Suprapubic skin (tissue), 4 donors: ENCODE measurements at regions not wholly inside any gene's neighbourhood (a gene's known extent, or its start where the extent isn't known, plus 50 kb on each side); places are given as distances from the start of the nearest gene placed in this dataset.

Experiments used
- DNase-seq, 2 donors: peaks; one replicate each; pipeline ENCODE4 v3.0.0-alpha.2; 2019; ENCODE audit warnings: low spot score in 2 of 2
- H3K27ac ChIP-seq: fragments of 200-600 bp; sonication (generic); one replicate; pipeline ENCODE4 v1.5.1; 2019
- H3K27me3 ChIP-seq: fragments of 200-600 bp; sonication (generic); one replicate; pipeline ENCODE4 v1.5.1; 2019
- H3K36me3 ChIP-seq: fragments of 200-600 bp; sonication (generic); one replicate; pipeline ENCODE4 v1.5.1; 2019
- H3K4me1 ChIP-seq: fragments of 200-600 bp; sonication (generic); one replicate; pipeline ENCODE4 v1.5.1; 2019
- H3K4me3 ChIP-seq: fragments of 200-600 bp; sonication (generic); one replicate; pipeline ENCODE4 v1.5.1; 2019; ENCODE audit warnings: mild to moderate bottlenecking
- H3K9me3 ChIP-seq: fragments of 200-600 bp; sonication (generic); one replicate; pipeline ENCODE4 v1.5.1; 2019
- CTCF ChIP-seq, 2 donors: fragments of 200-600 bp in 1 of 2; fragments of 450-650 bp in 1 of 2; sonication (generic) in 1 of 2; IDR thresholded peaks; one replicate each; pipeline ENCODE4 v1.5.1; 2016 to 2019; ENCODE audit warnings: antibody characterized with exemption in 2 of 2, mild to moderate bottlenecking in 1 of 2, moderate library complexity in 1 of 2
- EP300 ChIP-seq: sonication (generic); formaldehyde crosslinking; IDR thresholded peaks from one replicate; pipeline ENCODE4 v1.6.1; 2017; ENCODE audit warnings: antibody characterized with exemption
- POLR2A ChIP-seq, 2 donors: fragments of 450-650 bp; IDR thresholded peaks; one replicate each; pipeline ENCODE4 v1.6.1; 2017; ENCODE audit warnings: antibody characterized with exemption in 2 of 2, mild to moderate bottlenecking in 2 of 2, moderate library complexity in 2 of 2
- POLR2AphosphoS5 ChIP-seq, 3 donors: sonication (generic); formaldehyde crosslinking; IDR thresholded peaks; one replicate each; pipeline ENCODE4 v1.6.1; 2017; ENCODE audit warnings: antibody characterized with exemption in 3 of 3
- WGBS: methylation state at CpG from one replicate; pipeline ENCODE4 v1.1.5; 2018; 5-methylcytosine and 5-hydroxymethylcytosine counted together

GRCh38 chr2:128600581-128601297 lies 282.1 kb upstream of the HS6ST1 start:
- H3K27me3 ChIP-seq: no peaks in the 10 kb centered on the region
- peak in 1 of 2 donors; percentile 44 for DNase-seq
- H3K36me3 ChIP-seq: no peaks in the 10 kb centered on the region
- 73% methylated on average over 6 of the region's 15 CpGs for WGBS
- no peak for TF ChIP-seq POLR2AphosphoS5 (IDR thresholded peaks at IDR 0.05)
- no peak for TF ChIP-seq POLR2A (IDR thresholded peaks at IDR 0.05)
- no peak for TF ChIP-seq EP300
- TF ChIP-seq CTCF (IDR thresholded peaks at IDR 0.05): no peak
- no peak overlapping the region for H3K27ac ChIP-seq
- H3K4me3 ChIP-seq: no peak overlapping the region
- no peaks in the 10 kb centered on the region for H3K4me1 ChIP-seq
- H3K9me3 ChIP-seq: no peaks in the 10 kb centered on the region

GRCh38 chr2:128601298-128602037 lies 282.8 kb upstream of the HS6ST1 start:
- Histone ChIP-seq H3K4me1 (no peaks in the 10 kb centered on the region), H3K9me3 (no peaks in the 10 kb centered on the region), H3K27me3 (no peaks in the 10 kb centered on the region), H3K36me3 (no peaks in the 10 kb centered on the region), H3K4me3 (no peak overlapping the region), H3K27ac (no peak overlapping the region)
- peak; percentile 55 to 60 for DNase-seq
- no peak for TF ChIP-seq EP300
- 93% methylated on average over 10 of the region's 16 CpGs for WGBS

- H3K4me1 ChIP-seq: no peaks in the 10 kb centered on the region
- H3K36me3 ChIP-seq: no peaks in the 10 kb centered on the region
- TF ChIP-seq POLR2AphosphoS5 (IDR thresholded peaks at IDR 0.05): no peak
- TF ChIP-seq POLR2A (IDR thresholded peaks at IDR 0.05): no peak
- TF ChIP-seq EP300: no peak
- no peak for TF ChIP-seq CTCF (IDR thresholded peaks at IDR 0.05)
- H3K27me3 ChIP-seq: no peaks in the 10 kb centered on the region
- H3K4me3 ChIP-seq: no peak overlapping the region
- no peak overlapping the region for H3K27ac ChIP-seq
- WGBS: 95% methylated on average over 11 of the region's 11 CpGs
- DNase-seq: peak; percentile 29 to 35
- no peaks in the 10 kb centered on the region for H3K9me3 ChIP-seq
These were observed 283.5 kb upstream of the HS6ST1 start for GRCh38 chr2:128602038-128602698.

GRCh38 chr2:128602699-128603101 lies 284.0 kb upstream of the HS6ST1 start:
- 95% methylated on average over 14 of the region's 14 CpGs for WGBS

GRCh38 chr2:128603411-128603924 lies 284.8 kb upstream of the HS6ST1 start:
- Histone ChIP-seq H3K27me3 (no peaks in the 10 kb centered on the region), H3K4me1 (peaks cover 9% of the 10 kb centered on the region), H3K9me3 (no peaks in the 10 kb centered on the region), H3K36me3 (no peaks in the 10 kb centered on the region), H3K27ac (no peak overlapping the region), H3K4me3 (no peak overlapping the region)
- DNase-seq: peak; percentile 41 to 71
- WGBS: 96% methylated on average over 9 of the region's 14 CpGs
- TF ChIP-seq POLR2A (IDR thresholded peaks at IDR 0.05) (no peak), CTCF (IDR thresholded peaks at IDR 0.05) (no peak), EP300 (no peak), POLR2AphosphoS5 (IDR thresholded peaks at IDR 0.05) (no peak)

More at GRCh38 chr2:128602699-128603101, 284.0 kb upstream of the HS6ST1 start:
- Histone ChIP-seq H3K4me3 (no peak overlapping the region), H3K9me3 (no peaks in the 10 kb centered on the region), H3K27me3 (no peaks in the 10 kb centered on the region), H3K36me3 (no peaks in the 10 kb centered on the region), H3K27ac (no peak overlapping the region), H3K4me1 (peaks cover 3% of the 10 kb centered on the region)
- TF ChIP-seq CTCF (IDR thresholded peaks at IDR 0.05): no peak
- peak; percentile 46 to 75 for DNase-seq
